GM18868 (cell line): ENCODE measurements at regions not wholly inside any gene's neighbourhood (a gene's known extent, or its start where the extent isn't known, plus 50 kb on each side); places are given as distances from the start of the nearest gene placed in this dataset.
"Not testable (repeated sequence)": the region's sequence is repeated elsewhere in the genome, so short reads cannot be mapped to it uniquely, and the experiment has no call there.

Experiments
- ATAC-seq: cut with Tn5 transposase; IDR thresholded peaks from one replicate; pipeline ENCODE4 v1.9.1; 2021; ENCODE audit warnings: mild to moderate bottlenecking, moderate library complexity; ENCODE audit not compliant: unreplicated experiment

DNA sequence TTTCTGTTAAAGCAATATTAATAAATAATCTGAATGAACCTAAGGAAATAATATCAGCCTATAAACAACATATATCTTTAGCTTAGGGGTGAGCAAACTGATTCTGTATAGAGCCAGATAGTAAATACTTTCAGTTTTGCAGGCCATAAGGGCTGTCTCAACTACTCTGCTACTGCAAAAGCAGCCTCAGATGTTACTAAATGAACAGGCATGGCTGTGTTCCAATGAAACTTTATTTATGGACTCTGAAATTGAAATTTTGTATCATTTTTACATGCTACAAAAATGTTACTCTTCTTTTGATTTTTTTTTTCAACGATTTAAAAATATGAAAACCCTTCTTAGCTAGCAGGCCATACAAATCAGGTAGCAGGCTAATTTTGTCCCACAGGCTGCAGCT, 212.8 kb upstream of the PRICKLE2 start:
- no peak for ATAC-seq

DNA sequence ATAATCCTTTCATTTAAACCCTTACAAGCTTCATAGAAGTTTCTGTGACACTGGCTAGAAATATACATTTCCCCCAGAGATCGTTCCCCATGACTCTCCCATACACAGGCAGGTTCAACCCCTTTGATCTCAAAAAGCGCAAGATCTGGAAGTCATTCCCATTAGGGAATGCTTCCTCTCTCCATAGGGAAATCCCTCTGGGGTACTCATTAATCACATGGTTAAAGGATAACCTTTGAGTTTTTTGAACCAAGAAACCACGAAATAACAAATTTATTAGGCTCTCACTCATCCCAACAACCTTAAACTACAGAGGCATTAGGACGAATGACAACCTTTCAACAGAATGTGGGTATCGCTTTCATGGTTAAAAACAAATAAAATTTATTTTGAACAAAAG, 211.9 kb upstream of the PRICKLE2 start:
- ATAC-seq: no peak

DNA sequence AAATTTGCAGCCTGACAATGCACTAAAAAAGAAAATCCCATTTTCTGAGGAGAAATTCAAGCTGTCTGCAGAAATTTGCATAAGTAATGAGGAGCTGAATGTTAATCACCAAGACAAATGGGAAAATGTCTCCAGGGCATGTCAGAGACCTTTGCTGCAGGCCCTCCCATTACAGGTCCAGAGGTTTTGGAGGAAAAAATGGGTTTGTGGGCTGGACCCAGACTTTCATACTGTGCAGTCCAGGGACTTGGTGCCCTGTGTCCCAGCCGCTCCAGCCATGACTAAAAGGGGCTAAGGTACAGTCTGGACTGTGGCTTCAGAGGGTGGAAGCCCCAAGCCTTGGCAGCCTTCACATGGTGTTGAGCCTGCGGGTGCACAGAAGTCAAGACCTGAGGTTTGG, 209.8 kb upstream of the PRICKLE2 start:
- ATAC-seq: not testable (repeated sequence)

DNA sequence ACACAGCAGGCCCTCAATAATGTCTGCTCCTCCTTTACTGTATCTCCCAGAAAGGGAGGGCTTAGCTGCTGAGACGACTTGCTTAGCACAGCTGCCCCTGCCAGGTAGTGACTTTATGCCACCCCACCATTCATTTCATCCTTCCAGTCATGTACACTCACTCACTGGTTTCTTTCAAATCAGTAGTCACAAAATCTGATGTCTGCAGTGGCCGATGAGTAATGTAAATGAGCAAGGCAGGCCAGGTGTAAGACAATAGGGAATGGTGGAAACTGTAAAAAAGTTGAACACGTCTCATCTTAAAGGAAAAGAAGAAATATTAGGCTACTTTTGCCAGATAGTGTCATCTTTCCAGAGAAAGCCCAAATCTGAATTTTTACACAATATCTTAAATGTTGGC, 207.6 kb upstream of the PRICKLE2 start:
- ATAC-seq: no peak

DNA sequence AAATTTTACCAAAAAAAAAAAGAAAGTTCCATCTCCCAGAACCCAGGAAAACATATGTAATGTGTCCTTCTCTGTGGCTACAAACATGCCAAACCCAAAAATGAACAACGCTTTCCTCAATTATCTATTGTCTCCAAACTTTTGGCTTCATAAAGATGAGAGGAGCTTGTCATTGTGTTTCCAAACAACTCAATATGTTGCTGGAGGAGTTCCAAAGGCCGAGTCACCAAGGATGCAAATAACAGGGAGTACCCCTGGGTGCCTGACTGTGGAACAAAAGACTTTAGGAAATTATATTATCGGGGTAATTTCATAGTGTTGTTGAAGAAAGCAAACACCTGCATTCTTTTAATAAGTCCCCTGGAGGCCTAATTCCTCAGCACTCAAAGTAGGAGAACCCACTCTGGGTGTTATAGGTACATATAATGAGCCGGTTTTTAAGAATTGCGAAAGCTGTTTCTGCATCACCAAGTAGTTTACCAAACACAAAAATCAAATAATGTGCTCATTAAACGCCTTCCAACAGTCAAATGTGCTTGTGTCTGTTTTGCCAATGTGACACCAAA, 206.3 kb upstream of the PRICKLE2 start:
- ATAC-seq: no peak

DNA sequence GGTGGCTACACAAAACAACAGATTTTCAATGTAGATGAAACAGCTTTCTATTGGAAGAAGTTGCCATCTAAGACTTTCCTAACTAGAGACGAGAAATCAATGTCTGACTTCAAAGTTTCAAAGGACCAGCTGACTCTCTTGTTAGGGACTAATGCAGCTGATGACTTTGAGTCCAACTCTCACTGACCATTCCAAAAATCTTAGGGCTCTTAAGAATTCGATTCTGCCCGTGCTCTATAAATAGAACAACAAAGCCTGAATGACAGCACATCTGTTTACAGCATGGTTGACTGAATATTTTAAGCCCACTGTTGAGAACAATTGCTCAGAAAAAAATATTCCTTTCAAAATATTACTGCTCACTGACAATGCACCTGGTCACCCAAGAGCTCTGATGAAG, 202.4 kb upstream of the PRICKLE2 start:
- no peak for ATAC-seq

DNA sequence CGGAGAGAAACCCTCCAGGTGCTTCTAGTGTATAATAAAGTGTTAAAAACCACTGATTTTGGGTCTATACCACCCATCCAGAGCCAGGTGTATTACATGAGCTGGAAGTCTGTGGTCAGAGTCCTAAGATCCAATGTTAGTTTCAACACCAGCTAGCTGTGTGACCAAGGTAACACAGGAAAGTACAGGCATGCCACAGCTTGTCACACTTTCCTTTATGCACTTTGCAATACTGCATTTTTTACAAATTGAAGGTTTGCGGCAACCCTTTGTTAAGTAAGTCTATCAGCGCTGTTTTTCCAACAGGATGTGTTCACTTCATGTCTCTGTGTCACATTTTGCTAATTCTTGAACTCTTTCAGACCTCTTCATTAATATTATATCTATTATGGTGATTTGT, 201.3 kb upstream of the PRICKLE2 start:
- ATAC-seq: no peak

DNA sequence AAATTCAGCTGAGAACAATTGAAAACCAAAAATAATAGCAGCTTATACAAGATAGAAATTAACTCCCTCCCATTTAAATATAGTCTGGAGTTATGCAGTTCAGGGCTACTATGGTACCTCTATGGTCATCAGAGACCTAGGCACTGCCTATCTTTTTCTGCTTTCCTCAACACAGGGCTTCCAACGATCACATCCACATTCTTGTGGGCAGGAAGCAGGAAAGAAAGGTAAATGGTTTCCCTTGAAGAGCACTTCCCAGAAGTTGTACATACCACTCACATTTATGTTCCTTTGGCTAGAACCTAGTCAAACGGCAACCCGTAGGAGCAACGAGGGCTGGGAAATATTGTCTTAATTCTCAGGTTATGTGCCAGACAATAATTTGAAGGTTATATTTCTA, 197.7 kb upstream of the PRICKLE2 start:
- no peak for ATAC-seq

DNA sequence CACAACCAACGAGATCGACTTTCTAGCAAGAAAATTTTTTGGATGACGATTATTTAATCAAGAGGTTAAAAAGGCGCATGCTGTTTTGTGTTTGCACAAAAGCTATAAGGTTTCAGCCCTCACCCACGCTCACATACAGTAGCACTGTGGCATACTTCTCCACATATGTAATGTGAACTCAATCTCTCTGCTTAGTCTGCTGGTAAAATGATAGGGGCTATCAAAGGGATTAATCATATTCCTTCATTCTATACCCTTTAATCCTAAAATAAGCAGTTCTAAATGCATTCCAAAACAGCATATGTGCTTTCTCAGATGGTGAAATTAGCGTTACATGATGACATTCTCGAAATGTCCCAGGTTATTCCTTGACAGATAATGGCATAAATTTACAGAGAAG, 196.9 kb upstream of the PRICKLE2 start:
- ATAC-seq: no peak

DNA sequence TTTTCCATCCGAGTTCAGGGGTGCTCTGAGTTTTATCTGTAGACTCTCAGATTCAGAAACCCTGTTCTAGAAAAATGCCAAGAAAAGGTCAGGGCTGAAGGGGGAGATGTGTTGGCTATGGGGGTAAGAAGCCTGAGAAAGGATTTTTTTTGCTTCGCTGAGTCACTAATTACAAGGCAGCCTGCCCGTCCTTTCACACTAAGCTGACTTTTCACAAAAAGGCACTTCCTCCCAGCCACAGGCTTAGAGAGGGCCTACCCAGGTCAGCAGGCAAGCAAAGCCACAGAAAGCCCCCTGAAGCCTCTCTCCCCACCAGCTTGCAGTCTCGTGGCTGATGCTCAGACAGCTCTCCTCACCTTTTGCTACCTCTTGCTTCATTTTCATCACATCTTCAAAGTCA, 192.6 kb upstream of the PRICKLE2 start:
- peak; percentile 89 for ATAC-seq

DNA sequence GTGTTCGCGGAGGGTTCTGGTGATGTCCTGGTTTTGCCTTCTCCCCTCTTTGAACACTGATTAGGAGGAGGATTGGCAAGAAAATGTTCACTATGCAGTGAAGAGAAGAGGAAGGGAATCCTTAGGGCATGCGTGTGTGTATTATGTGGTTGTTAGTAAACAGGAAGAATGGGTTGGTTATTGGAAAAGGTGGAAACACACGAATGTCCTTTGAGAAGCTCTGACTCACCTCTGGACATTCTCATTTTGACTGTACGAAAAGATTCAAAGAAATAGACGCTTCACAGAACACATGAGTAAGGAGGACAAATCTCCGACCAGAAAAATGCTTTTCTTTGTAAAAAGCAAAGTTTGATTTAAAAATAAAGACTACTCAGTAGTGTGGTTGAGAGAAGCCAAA, 188.8 kb upstream of the PRICKLE2 start:
- ATAC-seq: no peak

DNA sequence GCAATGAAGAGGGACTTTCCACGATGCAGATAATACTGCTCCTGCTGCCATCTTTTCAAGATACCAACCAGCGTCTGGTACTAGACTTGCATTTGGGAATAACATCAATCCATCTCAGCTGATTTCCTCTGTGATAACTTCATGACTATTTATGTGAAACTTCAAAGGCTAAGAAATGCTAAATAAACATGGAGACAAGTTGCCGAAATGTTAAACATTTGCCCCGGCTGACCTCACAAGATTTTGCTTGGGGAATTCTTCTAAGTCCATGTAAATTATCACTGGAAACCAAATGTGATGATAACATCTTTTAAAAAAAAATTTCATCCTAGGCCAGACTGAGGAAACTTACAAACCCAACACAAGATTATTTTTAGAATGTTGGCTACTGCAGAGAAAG, 185.8 kb upstream of the PRICKLE2 start:
- no peak for ATAC-seq

DNA sequence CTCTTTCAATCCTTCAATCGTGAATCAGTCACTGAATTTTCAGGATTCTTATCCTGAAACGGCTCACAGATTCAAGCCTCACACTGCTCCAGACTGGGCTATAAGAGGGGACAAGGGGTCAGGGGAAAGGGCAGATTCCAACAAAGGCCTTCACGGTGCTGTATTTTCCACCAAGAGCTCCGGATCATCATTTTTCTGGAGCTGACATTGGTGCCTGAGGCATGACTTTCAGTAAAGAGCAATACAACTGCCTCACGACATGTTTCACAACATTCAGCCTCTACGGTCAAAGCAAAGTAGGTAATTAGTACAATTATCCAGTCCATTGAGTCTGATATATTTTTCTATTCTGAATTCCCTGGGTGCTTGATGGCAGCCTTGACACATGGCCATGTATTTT, 185.0 kb upstream of the PRICKLE2 start:
- no peak for ATAC-seq

DNA sequence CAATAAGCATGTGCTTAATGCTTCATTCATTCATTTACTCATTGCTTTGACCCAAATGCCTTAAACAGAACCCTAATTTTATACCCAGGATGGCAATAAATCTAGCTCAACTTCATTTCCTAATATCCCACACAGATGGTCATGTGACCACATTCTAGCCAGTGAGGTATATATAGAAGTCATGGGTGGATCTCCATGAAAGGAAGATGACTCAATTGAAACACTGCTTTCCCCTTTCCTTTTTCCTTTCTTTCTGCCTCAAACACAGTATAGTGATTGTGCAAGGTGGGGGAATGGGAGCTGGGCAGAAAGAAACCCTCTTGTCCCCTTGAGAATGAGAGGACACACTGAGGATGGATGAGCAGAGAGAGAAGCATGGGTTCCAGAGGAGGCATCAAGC, 183.5 kb upstream of the PRICKLE2 start:
- ATAC-seq: no peak

DNA sequence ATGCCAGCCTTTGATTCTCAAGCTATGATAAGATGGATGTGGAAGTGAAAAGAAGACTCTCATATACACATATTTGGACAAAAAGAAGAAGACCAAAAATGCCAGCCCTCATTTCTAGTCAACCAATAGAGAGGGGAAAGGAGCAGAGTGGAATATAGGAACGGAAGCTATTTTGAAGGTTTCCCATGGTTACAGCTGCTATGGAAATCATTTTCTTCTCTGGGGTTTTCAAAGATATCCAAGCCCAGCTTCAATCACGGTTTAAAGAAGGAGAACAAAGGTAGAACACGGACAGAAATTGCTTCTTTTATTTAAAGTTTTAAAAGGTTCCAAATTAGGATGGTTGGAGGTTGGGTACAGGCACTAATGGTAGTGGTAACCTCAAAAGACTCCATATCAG, 181.0 kb upstream of the PRICKLE2 start:
- ATAC-seq: no peak

DNA sequence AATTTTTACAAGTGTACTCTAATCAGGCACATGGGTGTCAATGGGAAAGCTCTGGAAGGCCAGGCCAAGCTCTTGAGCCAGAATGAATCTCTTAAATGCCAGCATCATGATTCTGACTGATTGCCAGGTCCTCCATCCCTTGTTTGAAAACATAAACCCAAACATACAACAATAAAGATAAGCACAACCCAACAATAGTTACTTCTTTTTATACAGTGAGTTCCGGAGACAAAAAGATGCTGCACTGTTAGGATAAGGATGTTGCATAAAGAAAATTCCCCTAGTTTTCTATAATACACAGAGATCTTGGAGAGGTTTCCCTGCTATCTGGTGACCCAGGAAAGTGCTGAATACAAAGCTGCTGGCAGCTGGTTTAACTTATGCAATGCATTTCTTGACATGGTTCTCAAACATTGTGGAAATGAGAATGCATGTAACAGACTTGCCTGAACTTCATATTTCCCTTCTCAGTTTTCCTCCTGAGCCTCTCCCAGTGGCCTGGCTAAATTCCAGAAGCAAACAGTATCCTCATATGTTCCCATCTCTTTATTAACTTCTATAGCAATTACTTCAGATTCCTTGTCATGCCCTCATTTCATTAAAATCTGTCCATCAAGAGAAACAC, 180.1 kb upstream of the PRICKLE2 start:
- ATAC-seq: no peak

DNA sequence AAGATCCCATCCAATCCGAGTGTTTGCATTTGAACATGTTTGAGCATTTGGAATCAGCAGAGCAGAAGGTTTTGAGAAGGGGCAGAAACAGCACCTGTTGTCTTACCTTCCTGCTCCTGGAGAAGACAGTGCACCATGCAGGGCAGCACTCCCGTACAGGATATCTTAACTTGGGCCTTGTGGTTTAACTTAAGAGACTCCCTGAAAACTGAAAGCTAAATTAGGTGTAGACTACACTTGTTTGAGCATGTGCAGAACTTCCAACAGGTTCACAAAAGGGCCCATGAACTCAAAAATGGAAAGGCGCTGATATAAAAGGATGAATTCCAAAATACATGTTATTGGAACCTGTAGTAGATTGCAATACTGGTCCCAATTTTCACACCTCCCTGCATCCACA, 175.4 kb upstream of the PRICKLE2 start:
- no peak for ATAC-seq

DNA sequence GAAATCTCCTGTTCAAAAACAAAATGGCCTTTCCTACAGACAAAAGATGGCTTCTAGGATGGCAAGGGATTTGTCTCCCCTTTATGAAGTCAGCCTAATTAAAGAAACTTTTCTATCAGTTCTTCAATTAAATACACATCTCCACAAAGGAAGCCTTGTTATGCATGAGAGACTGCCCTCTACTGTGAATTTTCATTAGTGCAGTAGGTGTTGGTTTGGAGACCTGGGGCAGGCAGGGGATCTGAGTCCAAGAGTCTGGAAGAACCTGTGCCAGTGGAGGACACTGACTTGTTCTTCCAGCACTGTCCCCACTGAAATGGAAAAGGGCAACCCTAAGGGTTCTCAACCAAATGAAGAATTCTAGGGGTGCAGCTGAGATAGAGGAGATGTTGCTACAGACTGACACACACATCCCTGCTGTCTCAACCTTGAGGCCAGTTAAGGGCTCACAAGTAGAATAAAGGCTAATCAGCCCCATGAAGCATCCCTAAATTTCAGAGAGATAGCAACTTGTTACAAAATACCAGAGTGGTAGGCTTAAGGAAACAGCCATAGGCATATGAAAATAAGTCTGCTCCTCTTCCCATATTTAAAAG, 174.0 kb upstream of the PRICKLE2 start:
- peak; percentile 52 for ATAC-seq

DNA sequence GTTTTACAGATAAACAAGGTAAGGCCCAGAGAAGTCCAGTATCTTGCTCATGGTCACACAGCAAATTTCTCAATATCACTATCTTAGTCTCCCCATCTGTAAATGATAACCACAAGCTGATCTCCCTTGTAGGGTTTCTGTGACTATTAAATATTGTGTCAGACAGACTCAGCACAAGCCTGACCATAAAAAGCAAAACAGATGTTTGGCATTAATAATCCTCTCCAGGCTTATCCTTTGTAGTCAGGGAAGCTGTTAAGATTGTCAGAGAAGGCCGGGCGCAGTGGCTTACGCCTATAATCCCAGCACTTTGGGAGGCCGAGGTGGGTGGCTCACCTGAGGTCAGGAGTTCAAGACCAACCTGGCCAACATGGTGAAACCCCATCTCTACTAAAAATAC, 173.2 kb upstream of the PRICKLE2 start:
- no peak for ATAC-seq

DNA sequence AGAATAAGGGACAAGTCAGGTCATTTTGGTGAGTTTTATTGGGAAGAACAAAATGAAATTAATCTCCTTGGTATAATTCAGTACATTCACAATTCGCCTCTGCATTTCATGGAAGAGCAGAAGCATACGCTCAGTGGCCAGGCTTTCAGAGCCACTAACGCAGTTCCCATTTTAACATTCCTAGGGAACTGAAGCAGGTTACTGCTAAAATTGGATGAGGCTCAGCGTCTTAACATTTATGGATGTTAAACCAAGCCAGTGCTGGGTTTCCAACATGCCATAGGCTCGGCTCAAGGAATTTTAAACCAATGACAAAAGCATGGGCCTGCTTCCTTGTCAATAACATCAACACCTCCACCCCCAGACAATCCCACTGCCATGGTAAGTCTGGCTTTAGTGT, 172.7 kb upstream of the PRICKLE2 start:
- no peak for ATAC-seq

DNA sequence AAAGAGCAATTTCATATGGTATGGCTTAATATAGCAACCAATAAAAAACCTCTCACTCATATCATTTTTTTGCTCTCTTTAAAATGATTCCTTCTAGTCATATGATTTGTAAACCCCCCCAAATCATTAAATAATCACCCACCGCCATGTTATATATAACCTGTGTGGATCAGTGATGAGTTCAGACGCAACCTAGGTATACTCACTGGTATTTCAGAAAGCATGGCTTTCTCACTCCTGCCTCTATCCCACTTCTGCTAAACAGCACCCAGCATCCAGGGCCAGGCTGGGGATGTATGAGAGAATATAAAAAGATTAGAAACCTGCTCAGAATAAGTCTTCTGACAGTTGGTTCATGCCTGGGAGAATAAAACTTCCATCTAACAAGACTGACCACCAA, 172.3 kb upstream of the PRICKLE2 start:
- ATAC-seq: no peak

DNA sequence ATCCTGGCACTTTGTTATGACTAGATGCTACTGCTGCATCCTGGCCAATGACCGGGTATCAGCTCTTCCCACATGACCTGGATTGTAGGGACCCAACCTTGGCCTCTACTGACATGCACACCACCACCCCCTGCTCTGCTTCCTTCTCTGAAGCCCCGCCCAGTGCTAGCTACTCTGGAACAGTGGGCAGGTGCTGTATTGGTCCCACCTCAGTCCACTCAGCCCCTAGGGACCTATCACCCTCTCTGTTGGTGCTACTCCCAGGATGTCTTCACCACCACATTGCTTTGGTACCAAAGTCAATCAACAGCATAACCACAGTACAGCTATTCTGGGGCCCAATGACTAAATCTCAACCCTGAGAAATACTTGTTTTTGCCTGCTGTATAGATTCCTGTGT, 170.2 kb upstream of the PRICKLE2 start:
- ATAC-seq: peak; percentile 67

DNA sequence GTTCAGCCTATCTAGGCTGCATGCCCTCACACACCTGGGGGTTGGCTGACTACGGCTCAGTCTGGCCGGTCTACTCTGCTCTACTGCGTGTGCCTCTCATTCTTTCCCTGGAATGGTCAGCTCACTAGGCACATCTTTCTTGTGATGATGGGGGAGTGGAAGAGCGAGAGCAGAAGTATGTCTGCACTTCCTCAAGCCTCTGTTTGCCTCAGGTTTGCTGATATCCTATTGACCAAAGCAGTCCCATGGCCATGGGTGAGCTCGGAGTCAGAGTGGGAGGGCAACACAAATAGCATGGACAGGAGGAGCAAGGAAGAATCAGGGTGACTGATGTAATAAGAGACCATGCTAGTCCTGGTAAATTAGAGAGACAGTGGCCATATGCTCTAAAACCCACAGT, 167.9 kb upstream of the PRICKLE2 start:
- no peak for ATAC-seq
